Urothelium cell line (cell line): ENCODE measurements at regions not wholly inside any gene's neighbourhood (a gene's known extent, or its start where the extent isn't known, plus 50 kb on each side); places are given as distances from the start of the nearest gene placed in this dataset.

Experiments
- DNase-seq: peaks from one replicate; pipeline ENCODE4 v3.0.0; 2011; ENCODE audit warnings: low spot score, mixed read lengths
- FAIRE-seq: peaks from 2 replicates; lab custom pipeline; 2011; peaks lifted over from hg19 to GRCh38; lab: Jason Lieb, UNC

DNA sequence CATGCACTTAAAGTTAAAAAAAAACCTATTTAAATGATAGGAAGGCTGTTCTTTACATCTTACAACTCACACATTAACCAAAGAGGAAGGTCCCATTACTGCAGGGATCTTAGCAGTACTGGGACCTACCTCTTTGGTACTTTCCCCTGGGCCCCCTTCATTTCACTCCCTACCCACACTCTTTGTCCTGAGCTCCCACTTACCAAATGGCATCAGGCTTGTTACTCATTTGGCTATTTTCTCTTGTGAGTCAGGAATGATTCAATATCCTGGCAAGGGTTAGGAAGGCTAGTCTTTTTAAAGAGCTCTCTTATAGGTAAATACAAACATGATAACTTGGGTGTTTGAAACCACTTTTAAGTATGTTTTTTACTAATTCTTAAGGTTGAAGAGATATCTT lies 117.4 kb upstream of the ELL2 start:
- peak; percentile 58 for DNase-seq
- FAIRE-seq = no peak

DNA sequence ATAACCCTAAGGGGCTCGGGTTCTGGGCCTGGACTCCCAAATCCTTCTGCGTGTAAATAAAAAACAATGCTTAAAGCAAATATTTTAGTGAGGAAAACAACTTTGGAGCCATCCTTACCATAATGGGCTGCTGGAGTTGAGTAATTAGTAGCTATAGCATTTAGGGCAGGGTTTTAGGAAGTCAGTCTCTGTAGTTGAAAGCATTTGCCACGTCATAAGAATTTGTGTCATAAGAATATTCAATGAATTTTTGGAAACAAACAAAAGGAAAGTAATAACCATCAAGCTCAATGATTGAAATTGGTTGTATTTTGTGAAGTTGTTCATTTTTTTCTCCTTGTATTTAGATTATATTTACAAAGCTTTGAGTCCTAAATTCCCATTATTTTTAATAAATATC lies 114.8 kb upstream of the ELL2 start:
- DNase-seq (no peak), FAIRE-seq (no peak)

DNA sequence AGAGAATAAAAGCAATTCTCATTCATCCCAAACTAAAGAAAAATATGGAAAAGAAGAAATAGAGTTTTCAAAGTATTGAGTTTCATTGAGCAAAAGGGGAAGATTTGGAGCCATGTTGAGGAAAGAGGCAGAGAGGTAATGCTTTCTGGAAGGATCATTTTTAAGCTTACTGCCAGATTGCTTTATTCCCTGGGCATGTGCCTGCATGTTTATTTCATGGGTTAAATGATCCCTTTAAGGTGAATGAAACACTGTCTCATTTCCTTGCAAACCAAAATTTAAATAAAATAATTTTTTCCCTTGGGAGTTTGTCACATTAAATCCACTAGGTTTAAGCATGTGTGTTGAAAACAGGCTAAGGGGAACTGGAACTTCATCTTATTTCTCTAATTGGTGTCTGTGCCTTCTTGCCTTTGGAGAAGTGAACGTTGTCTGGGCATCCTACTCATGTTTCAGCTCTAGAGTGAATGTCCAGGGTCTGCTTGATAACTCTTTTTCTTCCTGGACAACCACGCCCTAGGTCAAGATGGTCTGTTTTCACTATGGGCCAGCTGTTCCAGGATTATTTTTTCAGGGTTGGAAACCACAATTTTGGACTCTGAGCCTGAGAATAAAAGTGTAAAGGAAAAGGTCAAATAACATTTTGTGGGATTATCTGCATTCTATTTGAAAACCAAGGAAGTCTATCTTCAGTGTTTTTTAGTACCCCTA lies 114.1 kb upstream of the ELL2 start:
- no peak for FAIRE-seq
- DNase-seq = no peak

DNA sequence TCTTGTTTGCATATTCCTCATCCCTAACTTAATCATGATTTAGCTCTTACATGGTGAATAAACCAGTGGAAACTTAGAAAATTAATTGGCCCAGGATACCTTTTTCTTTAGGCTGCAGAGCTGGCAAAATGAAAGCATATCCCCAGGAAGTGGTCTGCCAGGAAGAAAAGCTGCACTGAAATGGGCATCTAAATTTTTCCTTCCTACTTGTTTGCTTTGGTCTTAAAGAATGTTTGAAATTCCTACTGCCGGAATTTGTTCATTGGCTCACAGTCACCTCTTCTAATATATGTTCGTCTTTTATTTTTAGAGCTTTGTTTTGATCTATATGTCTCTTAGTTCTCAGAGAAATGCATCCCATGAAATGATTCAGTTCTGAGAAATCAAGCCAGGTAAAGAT lies 113.2 kb upstream of the ELL2 start:
- no peak for FAIRE-seq
- no peak for DNase-seq

DNA sequence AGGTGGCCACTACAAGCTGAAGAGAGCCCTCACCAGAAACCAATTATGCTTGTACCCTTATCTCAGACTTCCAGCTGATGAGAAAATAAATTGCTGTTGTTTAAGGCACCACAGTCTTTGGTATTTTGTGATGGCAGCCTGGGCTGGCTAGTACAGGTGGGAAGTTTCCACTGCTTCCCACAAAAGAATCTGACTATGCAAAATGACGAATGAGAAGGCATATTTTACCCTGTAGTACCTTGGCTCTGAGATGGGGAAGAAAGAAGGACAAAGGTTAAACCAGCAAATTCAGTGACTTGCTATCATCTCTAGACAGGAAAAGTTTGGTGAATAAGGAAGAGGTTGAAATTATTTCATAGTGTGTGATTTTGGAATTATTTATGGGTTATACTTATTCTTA lies 112.8 kb upstream of the ELL2 start:
- DNase-seq (no peak), FAIRE-seq (no peak)

DNA sequence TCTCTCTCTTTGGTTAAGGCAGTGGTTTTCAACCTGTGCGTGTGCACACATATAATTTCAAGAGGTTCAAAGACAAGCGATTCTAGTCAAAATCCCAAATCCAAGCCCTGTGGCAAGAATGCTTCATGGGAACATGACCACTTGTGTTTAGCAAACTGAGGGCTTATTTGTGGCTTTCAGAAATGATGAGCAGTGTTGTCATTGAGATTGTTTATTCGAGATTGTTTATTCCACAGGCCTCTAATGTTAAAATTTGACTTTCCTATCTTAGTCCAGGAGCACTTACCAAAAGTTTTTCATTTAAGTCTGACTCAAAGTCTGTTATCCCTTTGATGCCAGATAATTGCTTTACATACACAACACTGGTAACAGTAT lies 111.1 kb upstream of the ELL2 start:
- no peak for FAIRE-seq
- DNase-seq = no peak

DNA sequence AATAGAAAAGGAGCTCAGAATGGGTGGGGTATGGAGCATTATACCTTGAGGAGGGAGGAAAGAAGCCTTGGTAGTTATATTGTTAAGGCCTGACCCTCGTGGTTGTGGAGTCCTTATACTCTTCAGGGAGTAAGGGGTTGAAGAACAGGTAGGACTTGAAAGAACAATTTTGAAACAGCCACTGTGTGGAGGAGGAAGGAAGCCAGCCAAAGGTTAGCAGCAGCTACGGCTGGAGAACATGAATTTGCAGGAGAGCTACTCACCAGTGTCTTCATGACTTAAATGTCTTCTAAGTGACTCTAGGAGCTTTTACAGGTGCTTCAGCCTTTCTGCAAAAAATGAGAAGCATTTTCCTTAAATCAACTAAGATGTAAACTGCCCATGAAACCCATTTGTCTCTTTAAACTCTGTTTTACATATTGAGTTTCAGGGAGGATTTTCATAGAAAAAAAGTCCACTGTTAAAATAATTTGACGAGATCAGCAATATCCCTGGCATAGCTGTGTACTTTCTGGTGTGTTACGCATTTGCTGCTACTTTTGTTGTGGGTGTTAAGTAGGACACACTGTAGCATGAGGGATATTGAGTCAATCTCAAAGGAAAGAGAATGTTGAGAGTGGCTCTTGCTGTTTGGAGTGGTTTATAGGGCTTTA lies 110.6 kb upstream of the ELL2 start:
- no peak for DNase-seq
- no peak for FAIRE-seq

DNA sequence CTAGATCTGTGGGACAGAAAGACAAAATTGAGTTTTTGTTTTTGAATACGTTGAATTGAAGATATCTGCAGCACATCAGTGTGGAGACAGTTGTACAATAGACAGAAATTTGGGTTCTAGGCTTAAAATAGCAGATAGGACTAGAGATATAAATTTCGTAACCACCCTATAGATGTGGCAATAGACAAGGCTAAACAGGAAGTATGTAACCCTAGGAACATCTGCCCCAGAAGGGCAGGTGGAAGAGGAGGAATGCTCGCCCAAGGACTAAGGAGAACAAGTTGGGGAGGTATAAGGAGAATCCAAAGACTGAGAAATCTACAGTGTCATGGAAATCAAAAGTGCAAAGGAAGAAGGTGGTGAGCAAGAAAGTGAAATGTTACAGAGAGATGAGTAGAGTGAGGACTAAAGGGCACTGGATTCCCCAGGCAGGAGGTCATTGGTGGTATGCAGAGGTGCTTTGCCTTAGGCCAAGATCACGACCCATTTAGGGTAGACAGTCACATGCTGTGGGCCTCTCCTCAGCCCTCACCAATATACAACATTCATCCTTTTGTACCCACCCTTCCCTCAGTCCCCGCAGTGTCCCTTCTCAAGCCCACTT lies 109.1 kb upstream of the ELL2 start:
- DNase-seq (no peak), FAIRE-seq (no peak)

DNA sequence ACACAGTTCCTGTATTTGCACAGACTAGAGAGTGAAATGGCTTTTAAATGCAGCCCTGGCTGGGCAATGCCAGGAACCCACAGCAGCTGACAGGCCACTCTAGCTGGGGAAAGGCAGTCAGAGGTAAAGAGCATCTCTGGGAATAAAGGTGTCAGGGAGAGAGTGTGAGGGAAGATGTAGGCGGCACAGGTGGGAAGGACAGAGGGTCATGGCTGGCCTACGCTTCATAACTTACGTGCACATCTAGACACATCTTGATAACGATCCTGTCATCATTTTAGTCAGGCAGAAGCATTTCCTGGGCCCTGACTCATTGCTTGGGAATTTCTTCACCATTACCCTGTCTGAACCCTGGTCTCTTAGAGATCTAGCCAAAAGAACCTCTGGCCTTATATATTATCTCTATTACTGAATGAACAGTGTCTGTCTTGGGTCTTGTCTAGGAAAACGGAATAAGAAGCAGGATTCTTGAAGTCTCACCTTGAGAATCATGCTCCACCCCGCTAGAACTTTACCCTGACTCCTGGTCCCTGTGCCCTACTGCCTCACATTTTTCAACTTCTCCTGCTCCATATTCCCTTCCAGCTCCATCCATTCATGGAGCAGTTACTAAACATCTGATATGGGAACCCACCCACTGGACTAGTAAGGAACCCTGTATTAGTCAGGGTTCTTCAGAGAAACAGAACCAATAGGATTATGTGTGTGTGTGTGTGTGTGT lies 106.4 kb upstream of the ELL2 start:
- peak; percentile 74 for DNase-seq
- no peak for FAIRE-seq

DNA sequence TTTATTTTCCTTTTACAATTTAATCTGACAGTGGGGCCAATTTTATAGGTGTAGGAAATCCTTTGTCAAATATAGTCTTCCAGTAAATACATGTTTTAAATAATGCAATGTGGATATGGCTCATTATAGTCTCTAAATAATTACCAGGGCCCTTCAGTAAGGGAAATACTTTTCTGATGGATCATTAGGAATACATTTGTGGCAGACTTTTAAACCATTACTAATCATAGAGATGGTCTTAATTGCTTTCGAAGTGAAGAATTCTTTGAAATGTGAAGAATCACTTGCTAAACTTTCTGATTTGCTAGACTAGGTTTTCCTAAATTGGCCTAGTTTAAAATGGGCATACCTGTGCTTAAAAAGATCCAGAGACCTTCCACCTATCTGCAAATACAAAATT lies 105.6 kb upstream of the ELL2 start:
- DNase-seq (no peak), FAIRE-seq (no peak)

DNA sequence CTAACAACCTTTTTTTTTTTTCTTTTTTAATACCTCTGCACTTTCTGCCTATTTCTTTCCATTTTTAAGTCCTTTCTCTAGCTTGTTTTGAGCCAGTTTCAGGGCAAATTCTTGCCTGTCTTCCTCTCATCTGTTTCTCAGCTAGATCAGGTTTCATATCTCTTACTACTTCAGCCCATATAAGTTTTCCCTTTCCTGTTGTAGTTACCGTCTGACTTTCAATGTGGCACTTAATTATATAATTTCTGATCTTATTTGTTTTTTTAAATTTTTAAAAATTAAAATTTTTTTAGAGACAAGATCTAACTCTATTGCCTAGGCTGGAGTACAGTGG lies 104.7 kb upstream of the ELL2 start:
- FAIRE-seq = no peak
- DNase-seq = no peak

DNA sequence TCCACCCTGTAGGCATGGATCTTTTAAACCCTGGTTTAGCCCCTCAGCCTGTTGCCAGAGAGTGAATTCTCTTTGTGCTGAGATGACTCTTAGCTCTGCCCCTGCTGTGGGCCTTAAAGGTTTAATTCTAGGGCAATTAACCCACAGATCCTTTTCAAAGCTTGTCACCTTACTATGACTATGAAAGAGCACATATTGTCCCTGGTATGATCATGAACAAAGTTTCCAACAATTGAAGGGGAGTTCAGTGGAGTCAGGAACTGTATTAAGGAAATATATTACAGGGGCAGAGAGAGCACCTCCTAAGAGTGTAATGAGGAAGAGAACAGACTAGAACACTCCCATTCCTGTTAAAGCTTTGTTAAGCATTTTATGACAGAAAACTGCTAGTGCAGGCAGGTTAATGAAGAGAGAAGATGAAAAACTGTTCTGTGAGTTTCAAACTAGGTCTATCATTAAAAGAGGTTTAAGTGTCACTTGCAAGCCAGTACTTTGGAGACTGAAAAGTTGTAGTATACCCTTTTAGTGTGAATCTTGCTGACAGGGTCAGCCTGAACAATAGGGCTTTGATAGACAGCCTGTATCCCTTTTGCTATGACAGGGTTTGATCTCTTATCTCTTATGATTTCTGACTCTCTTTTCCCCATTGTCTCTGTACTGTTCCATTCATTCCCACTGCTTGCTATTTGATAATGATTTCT lies 104.2 kb upstream of the ELL2 start:
- no peak for FAIRE-seq
- no peak for DNase-seq

DNA sequence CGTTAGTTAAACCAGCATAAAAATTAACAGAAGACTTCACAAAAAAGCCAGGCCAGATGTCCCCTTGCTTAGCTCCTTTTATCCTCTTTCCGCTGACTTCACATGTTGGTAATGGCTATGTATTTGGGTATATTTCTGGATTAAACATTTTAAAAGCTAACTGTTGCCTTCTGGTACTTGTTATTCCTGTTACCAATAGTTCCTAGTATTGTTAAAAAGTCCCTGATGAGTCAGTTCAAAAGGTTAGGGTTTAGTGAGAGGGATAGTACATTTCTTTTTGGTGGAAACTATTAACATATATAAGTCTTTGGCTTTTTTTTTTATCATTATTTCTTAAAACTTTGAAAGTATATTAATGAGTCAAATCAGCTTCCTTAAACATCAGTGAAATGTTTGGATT lies 103.2 kb upstream of the ELL2 start:
- DNase-seq (no peak), FAIRE-seq (no peak)

DNA sequence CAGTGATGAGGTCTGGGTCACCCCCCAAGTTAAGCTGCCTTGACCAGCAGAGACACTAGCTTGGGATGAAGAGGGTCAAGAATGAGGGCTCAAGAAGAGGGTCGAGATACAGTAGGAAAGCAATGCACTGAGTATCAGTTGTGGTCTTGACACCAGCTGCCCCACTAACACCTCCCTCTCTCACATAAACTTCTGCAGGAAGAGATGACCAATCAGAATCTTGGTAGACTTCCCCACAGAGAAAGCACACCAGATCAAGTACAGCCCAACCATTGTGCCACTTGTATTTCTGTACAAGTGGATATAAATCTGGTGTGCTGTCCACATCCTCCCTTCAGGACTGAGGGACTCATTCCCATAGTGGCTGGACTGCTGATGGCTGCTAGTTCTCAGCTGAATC lies 101.2 kb upstream of the ELL2 start:
- no peak for FAIRE-seq
- DNase-seq = no peak

DNA sequence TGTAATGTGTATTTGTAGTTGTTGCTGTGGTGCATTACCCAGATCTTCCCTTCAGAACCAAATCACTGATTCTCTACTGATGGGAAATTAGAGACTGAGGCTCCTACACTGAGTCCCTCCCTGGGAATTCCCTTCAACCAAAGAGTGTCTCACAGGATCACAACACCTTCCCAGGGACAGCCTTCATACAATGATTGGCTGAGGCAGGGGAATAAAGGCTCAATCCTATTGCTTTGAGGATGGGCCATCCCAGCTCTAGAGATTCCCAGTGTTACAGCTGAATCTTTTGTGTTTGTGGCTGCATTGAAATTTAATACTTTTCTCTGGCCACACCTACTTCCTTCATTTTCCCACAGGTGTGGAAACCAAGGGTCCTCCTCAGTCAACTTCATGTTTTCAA lies 96.4 kb upstream of the ELL2 start:
- FAIRE-seq = no peak

DNA sequence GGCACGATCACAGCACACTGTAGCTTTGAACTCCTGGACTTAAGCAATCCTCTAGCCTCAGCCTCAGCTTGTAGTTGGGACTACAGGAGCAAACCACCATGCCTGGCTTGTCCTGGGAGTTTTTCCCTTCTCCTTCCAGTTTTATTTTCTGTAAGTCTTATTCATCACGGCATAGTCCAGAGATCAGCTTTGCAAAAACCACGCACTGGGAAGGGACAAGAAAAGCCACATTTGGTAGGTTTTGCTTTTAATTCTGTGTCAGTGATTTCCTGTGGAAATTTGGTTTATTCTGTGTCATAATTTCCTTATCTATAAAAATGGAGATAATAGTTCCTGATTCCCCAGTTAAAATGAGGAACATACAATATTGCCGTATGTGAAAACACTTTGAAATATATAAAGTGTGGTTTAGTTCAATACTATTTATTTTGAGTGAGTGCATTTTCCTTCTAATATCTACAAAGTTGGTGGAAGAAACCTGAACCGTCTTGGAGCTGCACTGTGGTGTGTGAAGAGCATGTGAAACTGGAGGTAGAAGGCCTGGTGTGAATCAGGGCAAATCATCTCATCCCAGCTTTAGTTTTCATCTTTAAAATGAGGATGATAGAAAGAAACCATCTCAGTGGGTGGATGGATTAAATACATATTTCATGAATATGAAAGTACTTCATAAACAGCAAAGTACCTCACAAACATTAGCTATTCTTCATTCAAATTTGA lies 92.8 kb upstream of the ELL2 start:
- DNase-seq (no peak), FAIRE-seq (no peak)

More for the DNA sequence above, 96.4 kb upstream of the ELL2 start:
- no peak for DNase-seq

DNA sequence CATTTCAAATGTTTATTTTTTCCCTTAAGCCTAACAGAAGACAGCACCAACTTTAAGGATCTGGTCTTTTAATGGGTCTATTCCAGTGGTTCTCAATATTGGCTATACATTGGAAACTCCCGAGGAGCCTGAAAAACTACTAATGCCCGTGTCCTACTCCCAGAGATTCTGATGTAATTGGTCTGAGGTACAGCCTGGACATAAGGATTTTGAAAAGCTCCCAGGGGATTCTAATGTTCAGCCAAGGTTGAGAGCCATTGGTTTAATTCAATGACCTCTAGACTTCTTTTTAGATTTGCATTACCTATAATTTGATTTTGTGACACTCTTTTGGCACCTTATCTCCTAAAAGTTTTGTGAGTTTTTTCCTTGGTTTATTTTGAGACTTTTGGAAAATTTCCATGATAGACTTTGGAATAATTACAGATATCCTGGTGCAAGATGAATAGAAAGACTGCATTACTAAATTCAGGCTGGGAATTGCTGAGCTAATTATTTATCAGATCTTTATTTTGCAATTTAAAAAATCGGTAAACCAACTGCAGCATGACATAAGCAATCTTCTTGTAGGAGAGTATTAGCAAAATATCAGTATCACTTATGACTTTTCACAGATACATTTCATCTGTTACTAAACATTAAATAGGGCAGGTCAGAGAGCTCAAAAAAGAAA lies 91.5 kb upstream of the ELL2 start:
- no peak for DNase-seq
- FAIRE-seq = no peak

DNA sequence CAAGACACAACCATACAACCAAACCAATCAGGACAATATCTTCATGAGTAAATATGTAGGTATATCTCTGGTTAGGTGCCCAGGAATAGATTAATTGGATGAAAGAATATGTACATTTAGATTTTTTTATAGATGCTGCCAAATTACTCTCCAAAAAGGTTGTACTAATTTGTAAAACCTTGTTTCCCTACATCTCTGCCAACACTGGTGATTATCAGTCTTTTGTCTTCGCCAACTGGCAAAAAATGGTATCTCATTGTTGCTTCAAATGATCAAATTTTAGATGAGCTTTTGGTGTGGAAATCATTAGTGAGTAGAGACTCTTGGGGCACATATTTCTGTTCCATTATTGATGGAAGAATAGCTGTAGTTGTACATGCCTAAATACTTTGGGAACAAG lies 90.7 kb upstream of the ELL2 start:
- no peak for FAIRE-seq
- DNase-seq = no peak

DNA sequence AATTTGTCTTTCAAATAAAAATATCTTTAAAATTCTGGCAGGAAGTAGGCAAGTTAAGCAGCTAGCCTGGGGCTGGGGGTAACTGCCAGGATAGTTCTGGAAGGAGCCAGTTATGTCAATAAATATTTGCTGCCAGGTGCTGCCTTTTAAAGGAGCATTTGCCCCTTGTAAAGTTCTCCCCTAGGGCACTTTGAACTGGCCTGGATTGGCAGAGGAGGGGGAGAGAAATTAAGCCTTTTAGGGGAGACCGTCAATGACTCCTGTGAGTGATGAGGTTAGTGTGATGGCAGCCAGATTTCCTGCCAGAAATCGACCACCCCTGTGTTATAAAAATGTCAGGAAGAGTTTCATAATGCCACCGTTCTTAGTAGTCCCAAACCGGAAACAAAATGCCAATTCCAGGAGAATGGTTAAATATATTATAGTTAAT lies 89.8 kb upstream of the ELL2 start:
- DNase-seq = no peak
- FAIRE-seq = no peak

DNA sequence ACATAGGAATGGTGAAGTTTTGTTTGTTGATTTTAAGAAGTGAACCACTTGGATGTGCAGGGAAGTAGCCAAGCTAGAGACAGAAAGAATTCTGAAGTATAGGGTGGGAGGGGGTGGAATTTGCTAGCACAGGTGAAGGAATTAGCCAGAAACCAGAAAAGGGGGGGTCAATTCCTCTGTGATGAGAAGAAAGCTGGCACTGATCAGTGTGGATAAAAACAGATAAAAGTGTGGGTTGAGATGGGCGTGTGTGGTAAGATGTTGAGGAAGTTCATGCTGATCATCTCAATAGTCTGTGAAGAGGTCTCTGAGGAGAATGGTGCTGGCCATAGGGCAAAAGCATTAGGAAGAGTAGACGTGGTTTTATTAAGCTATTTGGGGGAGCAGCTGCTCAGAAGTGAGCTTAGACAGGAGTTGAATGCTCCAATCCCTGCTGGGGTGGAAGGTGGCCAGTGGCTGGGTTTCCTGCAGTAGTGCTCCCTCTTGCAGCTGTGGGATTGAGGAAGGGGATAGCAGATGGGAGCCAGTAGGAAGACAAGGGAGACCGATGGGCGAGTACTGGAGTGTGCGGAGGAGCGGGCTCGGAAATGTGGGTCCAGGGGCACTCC lies 88.7 kb upstream of the ELL2 start:
- no peak for DNase-seq
- no peak for FAIRE-seq
